GM21360 (cell line): ENCODE measurements at regions not wholly inside any gene's neighbourhood (a gene's known extent, or its start where the extent isn't known, plus 50 kb on each side); places are given as distances from the start of the nearest gene placed in this dataset.
"Not testable (repeated sequence)": the region's sequence is repeated elsewhere in the genome, so short reads cannot be mapped to it uniquely, and the experiment has no call there.

Experiments
- ATAC-seq: cut with Tn5 transposase; IDR thresholded peaks from one replicate; pipeline ENCODE4 v1.9.1; 2021; ENCODE audit warnings: mild to moderate bottlenecking, moderate library complexity; ENCODE audit not compliant: unreplicated experiment

GRCh38 chr1:185517301-185517700 is 200.3 kb upstream of the IVNS1ABP start:
- not testable (repeated sequence) for ATAC-seq

- ATAC-seq: no peak
Measured at GRCh38 chr1:185515696-185516095, 198.7 kb upstream of the IVNS1ABP start.

GRCh38 chr1:185514311-185514710 is 197.3 kb upstream of the IVNS1ABP start:
- no peak for ATAC-seq

- no peak for ATAC-seq
Measured at GRCh38 chr1:185512442-185512841, 195.4 kb upstream of the IVNS1ABP start.

GRCh38 chr1:185501099-185501498 is 184.1 kb upstream of the IVNS1ABP start:
- ATAC-seq: no peak

- no peak for ATAC-seq
Measured at GRCh38 chr1:185500001-185500626, 183.1 kb upstream of the IVNS1ABP start.

GRCh38 chr1:185498207-185498606 is 181.2 kb upstream of the IVNS1ABP start:
- ATAC-seq: no peak

GRCh38 chr1:185497177-185497576 is 180.1 kb upstream of the IVNS1ABP start:
- ATAC-seq: no peak

- no peak for ATAC-seq
Measured at GRCh38 chr1:185495898-185496297, 178.9 kb upstream of the IVNS1ABP start.

- ATAC-seq: no peak
Measured at GRCh38 chr1:185495007-185495406, 178.0 kb upstream of the IVNS1ABP start.

- ATAC-seq: no peak
Measured at GRCh38 chr1:185492089-185492825, 175.2 kb upstream of the IVNS1ABP start.

- ATAC-seq: no peak
Measured at GRCh38 chr1:185491604-185492003, 174.6 kb upstream of the IVNS1ABP start.

GRCh38 chr1:185490924-185491323 is 173.9 kb upstream of the IVNS1ABP start:
- ATAC-seq: no peak

- ATAC-seq: no peak
Measured at GRCh38 chr1:185489406-185489805, 172.4 kb upstream of the IVNS1ABP start.

- ATAC-seq: no peak
Measured at GRCh38 chr1:185488808-185489207, 171.8 kb upstream of the IVNS1ABP start.

GRCh38 chr1:185487936-185488335 is 170.9 kb upstream of the IVNS1ABP start:
- ATAC-seq: no peak

- no peak for ATAC-seq
Measured at GRCh38 chr1:185487026-185487425, 170.0 kb upstream of the IVNS1ABP start.

- ATAC-seq: no peak
Measured at GRCh38 chr1:185486346-185486745, 169.3 kb upstream of the IVNS1ABP start.

GRCh38 chr1:185483664-185484450 is 166.8 kb upstream of the IVNS1ABP start:
- ATAC-seq: no peak

- no peak for ATAC-seq
Measured at GRCh38 chr1:185483217-185483616, 166.2 kb upstream of the IVNS1ABP start.

- no peak for ATAC-seq
Measured at GRCh38 chr1:185480545-185480944, 163.5 kb upstream of the IVNS1ABP start.

GRCh38 chr1:185479796-185480195 is 162.8 kb upstream of the IVNS1ABP start:
- ATAC-seq: no peak
